Endothelial cell of umbilical vein (primary cell): ENCODE measurements at regions not wholly inside any gene's neighbourhood (a gene's known extent, or its start where the extent isn't known, plus 50 kb on each side); places are given as distances from the start of the nearest gene placed in this dataset.

Source experiments
- CTCF ChIP-seq, 2 donors: IDR thresholded peaks; 1 replicate in 1 of 2; 2 replicates in 1 of 2; pipeline ENCODE4 v1.5.1; 2011; ENCODE audit warnings: low read length in 2 of 2, mild to moderate bottlenecking in 2 of 2, moderate library complexity in 2 of 2, control low read depth in 1 of 2, inconsistent platforms in 1 of 2, low read depth in 1 of 2; ENCODE audit not compliant: insufficient read depth in 1 of 2; ENCODE audit errors: extremely low read depth in 1 of 2
- MAX ChIP-seq: IDR thresholded peaks from 2 replicates; pipeline ENCODE4 v1.6.1; 2011; ENCODE audit not compliant: insufficient read depth, insufficient read length

DNA sequence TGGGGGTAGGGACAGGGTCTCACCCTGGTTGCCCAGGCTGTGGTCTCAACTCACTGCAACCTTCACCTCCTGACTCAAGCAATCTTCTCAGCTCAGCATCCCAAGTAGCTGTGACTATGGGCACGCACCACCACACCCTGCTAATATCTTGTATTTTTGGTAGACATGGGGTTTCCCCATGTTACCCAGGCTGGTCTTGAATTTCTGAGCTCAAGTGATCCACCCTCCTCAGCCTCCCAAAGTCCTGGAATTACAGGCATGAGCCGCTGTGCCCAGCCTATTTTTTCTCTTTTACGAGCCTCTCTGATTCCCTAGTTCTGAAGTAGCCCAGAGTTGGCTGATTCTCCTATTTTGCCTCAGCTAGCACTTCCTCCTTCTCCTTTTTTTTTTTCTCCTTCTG lies 83.6 kb downstream of the ZNF280B start:
- TF ChIP-seq CTCF (IDR thresholded peaks at IDR 0.05; ENCODE audit: extremely low read depth in 1 of 2, insufficient read depth in 1 of 2, low read depth in 1 of 2, low read length in 2 of 2) (no peak), MAX (no peak)
